ENCODE measurements at regions not wholly inside any gene's neighbourhood (a gene's known extent, or its start where the extent isn't known, plus 50 kb on each side); places are given as distances from the start of the nearest gene placed in this dataset.

DNA sequence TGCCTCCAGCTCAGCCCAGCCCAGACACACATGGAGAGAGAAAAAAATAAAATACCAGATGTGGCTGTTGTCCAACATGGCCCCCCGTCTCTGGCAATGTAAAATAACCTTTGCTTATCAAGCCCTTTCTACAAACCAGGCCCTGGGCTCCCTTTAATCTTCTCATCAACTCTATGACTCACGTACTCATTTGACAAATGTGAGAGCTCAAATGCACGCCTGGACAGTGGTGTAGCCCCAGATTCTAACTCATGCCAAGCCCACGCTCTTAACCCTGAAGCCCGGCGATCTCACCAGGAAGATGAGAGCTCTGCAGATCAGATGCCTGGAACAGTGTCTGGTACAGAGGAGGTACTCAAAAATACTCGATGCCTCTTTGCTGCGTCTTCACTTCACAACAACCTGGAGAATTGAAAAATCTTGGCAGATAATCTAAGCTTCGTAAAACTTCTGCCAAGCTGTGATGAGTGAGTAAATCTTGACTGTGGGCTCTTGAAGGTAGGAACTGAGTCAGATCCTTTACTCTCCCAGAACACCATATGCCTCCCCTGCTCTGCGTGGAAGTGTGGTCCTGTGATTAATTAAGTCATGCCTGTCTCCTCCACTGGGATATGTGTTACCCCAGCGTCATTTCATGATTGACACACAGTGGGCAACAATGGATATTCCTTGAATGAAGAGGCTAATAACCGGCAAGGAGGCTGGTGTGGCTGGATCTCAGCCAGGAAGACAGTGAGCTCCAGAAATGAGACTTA lies 102.0 kb upstream of the FSTL4 start:
- TF ChIP-seq, protein P1, sequence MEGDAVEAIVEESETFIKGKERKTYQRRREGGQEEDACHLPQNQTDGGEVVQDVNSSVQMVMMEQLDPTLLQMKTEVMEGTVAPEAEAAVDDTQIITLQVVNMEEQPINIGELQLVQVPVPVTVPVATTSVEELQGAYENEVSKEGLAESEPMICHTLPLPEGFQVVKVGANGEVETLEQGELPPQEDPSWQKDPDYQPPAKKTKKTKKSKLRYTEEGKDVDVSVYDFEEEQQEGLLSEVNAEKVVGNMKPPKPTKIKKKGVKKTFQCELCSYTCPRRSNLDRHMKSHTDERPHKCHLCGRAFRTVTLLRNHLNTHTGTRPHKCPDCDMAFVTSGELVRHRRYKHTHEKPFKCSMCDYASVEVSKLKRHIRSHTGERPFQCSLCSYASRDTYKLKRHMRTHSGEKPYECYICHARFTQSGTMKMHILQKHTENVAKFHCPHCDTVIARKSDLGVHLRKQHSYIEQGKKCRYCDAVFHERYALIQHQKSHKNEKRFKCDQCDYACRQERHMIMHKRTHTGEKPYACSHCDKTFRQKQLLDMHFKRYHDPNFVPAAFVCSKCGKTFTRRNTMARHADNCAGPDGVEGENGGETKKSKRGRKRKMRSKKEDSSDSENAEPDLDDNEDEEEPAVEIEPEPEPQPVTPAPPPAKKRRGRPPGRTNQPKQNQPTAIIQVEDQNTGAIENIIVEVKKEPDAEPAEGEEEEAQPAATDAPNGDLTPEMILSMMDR (IDR thresholded peaks at IDR 0.05; ENCODE audit: poor library complexity, severe bottlenecking), result no peak
- TF ChIP-seq POLR2AphosphoS5 (IDR thresholded peaks at IDR 0.05) (no peak), EP300 (conservative IDR thresholded peaks at IDR 0.05; ENCODE audit: poor library complexity, severe bottlenecking) (no peak), SMC3 (conservative IDR thresholded peaks at IDR 0.05; ENCODE audit: poor library complexity) (no peak), TAF1 (IDR thresholded peaks at IDR 0.05; ENCODE audit: low read depth) (no peak), EZH2 (IDR thresholded peaks at IDR 0.05; ENCODE audit: borderline replicate concordance, insufficient read depth, low read length, poor library complexity, severe bottlenecking) (no peak)

Measured in neural cell (in vitro differentiated cells).